Bronchial epithelial cell (primary cell): ENCODE measurements at regions not wholly inside any gene's neighbourhood (a gene's known extent, or its start where the extent isn't known, plus 50 kb on each side); places are given as distances from the start of the nearest gene placed in this dataset.
A peak's percentile ranks its signal among the peaks of the same experiment; 100 is the strongest.

Experiments
- DNase-seq: peaks from one replicate; pipeline ENCODE4 v3.0.0-alpha.2; 2010; ENCODE audit warnings: low read depth
- FAIRE-seq: peaks from 2 replicates; lab custom pipeline; 2011; peaks lifted over from hg19 to GRCh38; lab: Jason Lieb, UNC
- H3K27me3 ChIP-seq: 2 replicates; pipeline ENCODE4 v1.5.1; 2011; ENCODE audit warnings: low read length; ENCODE audit not compliant: control insufficient read depth, insufficient read depth
- H3K36me3 ChIP-seq: 2 replicates; pipeline ENCODE4 v1.5.1; 2011; ENCODE audit warnings: low read length; ENCODE audit not compliant: control insufficient read depth, insufficient read depth
- H3K4me3 ChIP-seq: 2 replicates; pipeline ENCODE4 v1.5.1; 2011; ENCODE audit warnings: mild to moderate bottlenecking, low read depth, low read length, control low read depth
- CTCF ChIP-seq: IDR thresholded peaks from 2 replicates; pipeline ENCODE4 v1.5.1; 2011; ENCODE audit warnings: mild to moderate bottlenecking, moderate library complexity, low read length, control low read depth, inconsistent platforms; ENCODE audit not compliant: insufficient read depth, severe bottlenecking

- FAIRE-seq (no peak), DNase-seq (peak; percentile 76)
- TF ChIP-seq CTCF: no peak
Measured at GRCh38 chr5:157912621-157913325, 53.8 kb upstream of the CLINT1 start.

GRCh38 chr5:157911568-157911967 is 52.6 kb upstream of the CLINT1 start:
- Histone ChIP-seq H3K36me3 (no peaks in the 10 kb centered on the region), H3K4me3 (no peak overlapping the region), H3K27me3 (no peaks in the 10 kb centered on the region)
- DNase-seq (no peak), FAIRE-seq (no peak)
- no peak for TF ChIP-seq CTCF

More at GRCh38 chr5:157912621-157913325, 53.8 kb upstream of the CLINT1 start:
- Histone ChIP-seq H3K27me3 (no peaks in the 10 kb centered on the region), H3K4me3 (no peak overlapping the region), H3K36me3 (no peaks in the 10 kb centered on the region)
